Cardiac muscle cell (in vitro differentiated cells and primary cell): ENCODE measurements at regions not wholly inside any gene's neighbourhood (a gene's known extent, or its start where the extent isn't known, plus 50 kb on each side); places are given as distances from the start of the nearest gene placed in this dataset.

ENCODE experiments used
- DNase-seq, 2 donors: peaks; one replicate each; pipeline versions ENCODE4 v3.0.0 to v3.0.0-alpha.2; 2010 to 2017; ENCODE audit warnings: low read depth in 1 of 2, low spot score in 1 of 2
- H3K27ac ChIP-seq: fragments of 200-600 bp; sonication (generic); 2 replicates; pipeline ENCODE4 v1.5.1; 2016
- H3K27me3 ChIP-seq: fragments of 200-600 bp; sonication (generic); 2 replicates; pipeline ENCODE4 v1.6.0; 2016; ENCODE audit warnings: control low read depth
- H3K36me3 ChIP-seq: fragments of 200-600 bp; sonication (generic); 2 replicates; pipeline ENCODE4 v1.5.1; 2016; ENCODE audit warnings: control low read depth
- H3K4me1 ChIP-seq: fragments of 200-600 bp; sonication (generic); 2 replicates; pipeline ENCODE4 v1.8.1; 2017; ENCODE audit warnings: low read depth, mild to moderate bottlenecking, mixed run types
- H3K4me3 ChIP-seq: fragments of 200-600 bp; sonication (generic); 2 replicates; pipeline ENCODE4 v1.5.1; 2016; ENCODE audit warnings: mild to moderate bottlenecking
- H3K9me3 ChIP-seq: fragments of 200-600 bp; sonication (generic); 2 replicates; pipeline ENCODE4 v1.5.1; 2017; ENCODE audit warnings: low read depth, mild to moderate bottlenecking, control low read depth
- TF ChIP-seq, protein P1 (sequence below): IDR thresholded peaks from 2 replicates; pipeline ENCODE4 v1.5.1; 2012; ENCODE audit warnings: low read depth, mild to moderate bottlenecking, low read length

DNA sequence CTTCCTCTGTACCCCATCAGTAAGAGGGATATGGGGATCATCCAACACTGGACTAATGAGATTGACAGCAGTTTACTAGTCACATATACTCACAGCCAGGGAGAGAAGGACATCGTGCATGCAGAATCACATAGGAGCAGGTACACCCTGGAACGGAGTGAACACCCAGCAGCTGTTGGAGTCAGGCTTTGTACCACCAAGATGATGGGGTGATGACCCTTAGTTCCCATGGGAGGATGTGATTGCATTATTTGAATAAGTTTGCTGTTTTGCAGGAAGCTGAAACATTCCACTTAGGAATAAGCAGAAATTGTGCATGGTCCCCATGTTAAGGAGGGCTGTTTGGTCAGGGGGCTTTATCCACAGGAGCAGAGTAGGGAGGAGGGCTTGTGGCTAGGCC is 482.7 kb upstream of the PDZRN3 start:
- H3K27me3 ChIP-seq, result no peaks in the 10 kb centered on the region

DNA sequence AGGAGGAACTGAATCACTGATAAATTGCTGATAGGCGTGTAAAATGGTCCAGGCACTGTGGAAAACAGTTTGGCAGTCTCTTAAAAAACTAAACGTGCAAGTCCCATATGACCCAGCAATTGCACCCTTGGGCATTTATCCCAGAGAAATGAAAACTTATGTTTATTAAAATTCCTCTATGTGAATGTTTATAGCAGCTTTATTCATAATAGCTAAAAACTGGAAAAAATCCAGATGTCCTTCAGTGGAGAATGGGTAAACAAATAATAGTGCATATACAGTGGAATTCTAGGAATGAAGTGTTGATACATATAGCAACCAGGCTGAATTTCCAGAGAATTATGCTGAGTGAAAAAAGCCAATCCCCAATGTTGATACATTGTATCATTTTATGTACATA is 482.2 kb upstream of the PDZRN3 start:
- no peaks in the 10 kb centered on the region for H3K27me3 ChIP-seq
- no peak for DNase-seq
- TF ChIP-seq, protein P1, sequence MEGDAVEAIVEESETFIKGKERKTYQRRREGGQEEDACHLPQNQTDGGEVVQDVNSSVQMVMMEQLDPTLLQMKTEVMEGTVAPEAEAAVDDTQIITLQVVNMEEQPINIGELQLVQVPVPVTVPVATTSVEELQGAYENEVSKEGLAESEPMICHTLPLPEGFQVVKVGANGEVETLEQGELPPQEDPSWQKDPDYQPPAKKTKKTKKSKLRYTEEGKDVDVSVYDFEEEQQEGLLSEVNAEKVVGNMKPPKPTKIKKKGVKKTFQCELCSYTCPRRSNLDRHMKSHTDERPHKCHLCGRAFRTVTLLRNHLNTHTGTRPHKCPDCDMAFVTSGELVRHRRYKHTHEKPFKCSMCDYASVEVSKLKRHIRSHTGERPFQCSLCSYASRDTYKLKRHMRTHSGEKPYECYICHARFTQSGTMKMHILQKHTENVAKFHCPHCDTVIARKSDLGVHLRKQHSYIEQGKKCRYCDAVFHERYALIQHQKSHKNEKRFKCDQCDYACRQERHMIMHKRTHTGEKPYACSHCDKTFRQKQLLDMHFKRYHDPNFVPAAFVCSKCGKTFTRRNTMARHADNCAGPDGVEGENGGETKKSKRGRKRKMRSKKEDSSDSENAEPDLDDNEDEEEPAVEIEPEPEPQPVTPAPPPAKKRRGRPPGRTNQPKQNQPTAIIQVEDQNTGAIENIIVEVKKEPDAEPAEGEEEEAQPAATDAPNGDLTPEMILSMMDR, result no peak
- no peaks in the 10 kb centered on the region for H3K36me3 ChIP-seq
- no peak overlapping the region for H3K27ac ChIP-seq
- H3K9me3 ChIP-seq, result no peaks in the 10 kb centered on the region
- H3K4me1 ChIP-seq, result no peaks in the 10 kb centered on the region
- H3K4me3 ChIP-seq, result no peak overlapping the region

More for the DNA sequence above, 482.7 kb upstream of the PDZRN3 start:
- Histone ChIP-seq H3K4me1 (no peaks in the 10 kb centered on the region), H3K36me3 (no peaks in the 10 kb centered on the region), H3K9me3 (no peaks in the 10 kb centered on the region), H3K4me3 (no peak overlapping the region), H3K27ac (no peak overlapping the region)
- DNase-seq, result no peak
- TF ChIP-seq, protein P1, result no peak

DNA sequence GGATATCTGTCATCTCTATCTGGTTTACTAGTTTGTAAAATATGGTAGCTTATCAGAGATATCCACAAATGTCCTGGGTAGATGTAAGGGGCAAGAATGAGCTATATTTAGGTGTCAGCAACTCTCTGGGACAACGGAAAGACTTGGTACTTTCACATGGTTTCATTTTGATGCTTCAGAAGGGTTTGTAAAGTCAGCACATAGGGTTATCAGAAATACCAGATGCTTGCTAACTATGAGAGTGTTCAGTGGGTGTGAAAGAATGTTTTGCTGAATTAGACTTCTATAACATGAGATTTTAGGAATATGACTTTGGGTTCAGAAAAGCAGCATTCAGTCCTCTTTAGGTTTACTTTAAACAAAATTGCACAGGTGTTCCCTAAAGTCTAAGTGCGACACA is 466.5 kb upstream of the PDZRN3 start:
- H3K27me3 ChIP-seq, result no peaks in the 10 kb centered on the region
- no peak overlapping the region for H3K4me3 ChIP-seq
- H3K27ac ChIP-seq, result no peak overlapping the region
- TF ChIP-seq, protein P1, result no peak
- H3K9me3 ChIP-seq, result no peaks in the 10 kb centered on the region
- no peaks in the 10 kb centered on the region for H3K4me1 ChIP-seq
- H3K36me3 ChIP-seq, result no peaks in the 10 kb centered on the region
- DNase-seq, result no peak

DNA sequence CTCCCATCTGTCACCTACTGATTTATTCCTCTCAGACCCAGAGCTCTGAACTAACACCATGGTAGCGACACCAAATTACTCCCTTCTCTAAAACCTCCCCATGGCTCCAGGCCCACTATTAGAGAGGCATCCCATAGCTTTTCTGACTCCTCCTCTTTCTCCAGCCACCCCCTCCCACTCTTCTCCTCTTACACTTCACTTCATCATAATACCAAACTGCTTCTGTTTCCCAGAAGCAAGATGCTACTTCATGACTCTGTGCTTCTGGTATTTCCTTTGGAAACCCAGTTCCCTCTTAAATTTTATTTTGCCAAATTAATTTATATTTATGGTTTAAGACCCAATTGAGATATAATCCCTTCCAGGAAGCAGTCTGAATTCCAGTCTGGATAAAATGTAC is 465.1 kb upstream of the PDZRN3 start:
- Histone ChIP-seq H3K4me3 (no peak overlapping the region), H3K27ac (no peak overlapping the region), H3K4me1 (no peaks in the 10 kb centered on the region), H3K27me3 (no peaks in the 10 kb centered on the region), H3K36me3 (no peaks in the 10 kb centered on the region), H3K9me3 (no peaks in the 10 kb centered on the region)
- TF ChIP-seq, protein P1, result no peak
- DNase-seq, result no peak

DNA sequence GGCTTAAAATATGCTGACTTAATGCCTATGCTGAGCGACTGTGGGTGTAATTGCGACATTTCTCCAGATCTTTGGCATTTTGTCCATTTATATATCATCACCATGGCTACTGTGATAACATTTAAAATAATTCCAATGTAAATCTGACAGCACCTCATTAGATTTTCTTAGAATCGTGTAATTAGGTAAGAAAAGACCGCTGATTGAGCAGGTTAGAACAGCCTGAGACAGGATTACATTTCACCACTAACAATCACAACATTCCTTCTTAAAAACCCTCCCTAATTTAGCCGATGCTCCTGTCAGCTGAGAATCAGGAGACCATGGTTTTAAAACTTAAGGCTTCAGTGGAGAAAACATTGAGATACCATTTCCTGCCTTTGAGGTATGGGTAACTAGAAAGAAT is 455.3 kb upstream of the PDZRN3 start:
- no peaks in the 10 kb centered on the region for H3K4me1 ChIP-seq
- no peak overlapping the region for H3K4me3 ChIP-seq
- H3K36me3 ChIP-seq, result no peaks in the 10 kb centered on the region
- DNase-seq, result peak in 1 of 2 donors; percentile 0
- H3K27me3 ChIP-seq, result no peaks in the 10 kb centered on the region
- no peaks in the 10 kb centered on the region for H3K9me3 ChIP-seq
- TF ChIP-seq, protein P1, result no peak
- no peak overlapping the region for H3K27ac ChIP-seq

DNA sequence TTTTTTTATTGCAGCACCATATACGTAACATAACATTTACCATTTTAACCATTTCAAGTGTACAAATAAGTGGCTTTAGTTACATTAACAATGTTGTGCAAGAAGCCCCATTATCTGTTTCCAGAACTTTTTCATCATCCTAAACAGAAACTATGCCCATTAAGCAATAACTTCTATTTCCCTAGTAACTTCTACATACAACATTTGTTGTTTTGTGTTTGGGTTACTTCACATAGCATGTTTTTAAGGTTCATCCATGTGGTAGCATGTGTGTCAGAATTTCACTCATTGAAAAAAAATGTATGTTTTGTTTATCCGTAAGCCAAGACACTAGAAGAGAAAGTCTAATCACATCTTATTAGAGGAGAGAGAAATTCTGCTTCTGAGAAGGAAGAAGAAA is 450.5 kb upstream of the PDZRN3 start:
- no peaks in the 10 kb centered on the region for H3K9me3 ChIP-seq
- H3K4me3 ChIP-seq, result no peak overlapping the region
- H3K27me3 ChIP-seq, result no peaks in the 10 kb centered on the region
- TF ChIP-seq, protein P1, result no peak
- DNase-seq, result no peak
- no peaks in the 10 kb centered on the region for H3K36me3 ChIP-seq
- H3K27ac ChIP-seq, result no peak overlapping the region
- H3K4me1 ChIP-seq, result no peaks in the 10 kb centered on the region
